Bone marrow (tissue), 2 donors: ENCODE measurements at regions not wholly inside any gene's neighbourhood (a gene's known extent, or its start where the extent isn't known, plus 50 kb on each side); places are given as distances from the start of the nearest gene placed in this dataset.

Experiments
- DNase-seq, 2 donors: peaks; one replicate each; lab custom pipeline; 2025; lab: John Stamatoyannopoulos, UW

GRCh38 chr2:38450509-38450908 is 73.4 kb upstream of the ATL2 start:
- no peak for DNase-seq

- DNase-seq: no peak
These were observed 71.8 kb upstream of the ATL2 start for GRCh38 chr2:38448692-38449410.

GRCh38 chr2:38446906-38447561 is 70.0 kb upstream of the ATL2 start:
- no peak for DNase-seq

GRCh38 chr2:38446418-38446817 is 69.3 kb upstream of the ATL2 start:
- DNase-seq: no peak

GRCh38 chr2:38444247-38444646 is 67.2 kb upstream of the ATL2 start:
- DNase-seq: no peak

- no peak for DNase-seq
These were observed 65.8 kb upstream of the ATL2 start for GRCh38 chr2:38442643-38443541.

GRCh38 chr2:38441346-38441745 is 64.3 kb upstream of the ATL2 start:
- no peak for DNase-seq

- DNase-seq: no peak
These were observed 63.6 kb upstream of the ATL2 start for GRCh38 chr2:38440655-38441054.

GRCh38 chr2:38439863-38440262 is 62.8 kb upstream of the ATL2 start:
- DNase-seq: no peak

- DNase-seq: no peak
These were observed 62.0 kb upstream of the ATL2 start for GRCh38 chr2:38438883-38439612.

- DNase-seq: no peak
These were observed 61.2 kb upstream of the ATL2 start for GRCh38 chr2:38438133-38438882.

GRCh38 chr2:38436227-38436664 is 59.2 kb upstream of the ATL2 start:
- DNase-seq: no peak

GRCh38 chr2:38435775-38436174 is 58.7 kb upstream of the ATL2 start:
- DNase-seq: no peak

- no peak for DNase-seq
These were observed 57.5 kb upstream of the ATL2 start for GRCh38 chr2:38434595-38434994.

GRCh38 chr2:38433607-38433975 is 56.5 kb upstream of the ATL2 start:
- DNase-seq: no peak

- no peak for DNase-seq
These were observed 55.9 kb upstream of the ATL2 start for GRCh38 chr2:38432820-38433606.

GRCh38 chr2:38430597-38431207 is 53.6 kb upstream of the ATL2 start:
- DNase-seq: no peak

- no peak for DNase-seq
These were observed 53.1 kb upstream of the ATL2 start for GRCh38 chr2:38430196-38430595.

- DNase-seq: no peak
These were observed 50.9 kb upstream of the ATL2 start for GRCh38 chr2:38427936-38428335.

GRCh38 chr2:38427054-38427453 is 50.0 kb upstream of the ATL2 start:
- no peak for DNase-seq
